DMS79 (cell line): ENCODE measurements at regions not wholly inside any gene's neighbourhood (a gene's known extent, or its start where the extent isn't known, plus 50 kb on each side); places are given as distances from the start of the nearest gene placed in this dataset.

Experiments used
- DNase-seq: peaks from one replicate; lab custom pipeline; 2025; lab: John Stamatoyannopoulos, UW

GRCh38 chr5:92504346-92504745, 1076.7 kb downstream of the NR2F1-AS1 start:
- no peak for DNase-seq

- no peak for DNase-seq
Measured at GRCh38 chr5:92500752-92501151, 1080.3 kb downstream of the NR2F1-AS1 start.

- no peak for DNase-seq
Measured at GRCh38 chr5:92496545-92496944, 1084.5 kb downstream of the NR2F1-AS1 start.

- DNase-seq: no peak
Measured at GRCh38 chr5:92494508-92494907, 1086.5 kb downstream of the NR2F1-AS1 start.

- DNase-seq: no peak
Measured at GRCh38 chr5:92492908-92493307, 1088.1 kb downstream of the NR2F1-AS1 start.

- DNase-seq: no peak
Measured at GRCh38 chr5:92484484-92484883, 1096.5 kb downstream of the NR2F1-AS1 start.

GRCh38 chr5:92472981-92473566, 1090.0 kb upstream of the ARRDC3 start:
- DNase-seq: no peak

GRCh38 chr5:92471861-92472260, 1088.7 kb upstream of the ARRDC3 start:
- DNase-seq: no peak

GRCh38 chr5:92470770-92471169, 1087.7 kb upstream of the ARRDC3 start:
- DNase-seq: no peak

- no peak for DNase-seq
Measured at GRCh38 chr5:92468295-92468694, 1085.2 kb upstream of the ARRDC3 start.

GRCh38 chr5:92467695-92468094, 1084.6 kb upstream of the ARRDC3 start:
- no peak for DNase-seq

GRCh38 chr5:92460505-92460904, 1077.4 kb upstream of the ARRDC3 start:
- DNase-seq: no peak

- no peak for DNase-seq
Measured at GRCh38 chr5:92459654-92460053, 1076.5 kb upstream of the ARRDC3 start.

- DNase-seq: no peak
Measured at GRCh38 chr5:92455011-92455410, 1071.9 kb upstream of the ARRDC3 start.

- no peak for DNase-seq
Measured at GRCh38 chr5:92444888-92445287, 1061.8 kb upstream of the ARRDC3 start.

- DNase-seq: no peak
Measured at GRCh38 chr5:92435781-92436180, 1052.7 kb upstream of the ARRDC3 start.

GRCh38 chr5:92429646-92430045, 1046.5 kb upstream of the ARRDC3 start:
- no peak for DNase-seq

- DNase-seq: no peak
Measured at GRCh38 chr5:92428415-92428814, 1045.3 kb upstream of the ARRDC3 start.

- no peak for DNase-seq
Measured at GRCh38 chr5:92424785-92425426, 1041.8 kb upstream of the ARRDC3 start.

GRCh38 chr5:92421942-92422341, 1038.8 kb upstream of the ARRDC3 start:
- DNase-seq: no peak

- DNase-seq: no peak
Measured at GRCh38 chr5:92421196-92421595, 1038.1 kb upstream of the ARRDC3 start.

GRCh38 chr5:92419261-92419660, 1036.1 kb upstream of the ARRDC3 start:
- no peak for DNase-seq

- no peak for DNase-seq
Measured at GRCh38 chr5:92418341-92418740, 1035.2 kb upstream of the ARRDC3 start.

- no peak for DNase-seq
Measured at GRCh38 chr5:92409134-92409533, 1026.0 kb upstream of the ARRDC3 start.
